Fibroblast of lung (primary cell): ENCODE measurements at regions not wholly inside any gene's neighbourhood (a gene's known extent, or its start where the extent isn't known, plus 50 kb on each side); places are given as distances from the start of the nearest gene placed in this dataset.

Source experiments
- EZH2 ChIP-seq: IDR thresholded peaks from 2 replicates; pipeline ENCODE4 v1.5.1; 2012; ENCODE audit warnings: low read length, control low read depth, mild to moderate bottlenecking; ENCODE audit errors: missing control alignments
- TF ChIP-seq, protein P1 (sequence below), 2 donors: IDR thresholded peaks in 1 of 2; conservative IDR thresholded peaks in 1 of 2; 1 replicate in 1 of 2; 2 replicates in 1 of 2; pipeline ENCODE4 v1.5.1; 2011 to 2012; ENCODE audit warnings: low read length in 2 of 2, control low read depth in 1 of 2, inconsistent platforms in 1 of 2, low read depth in 1 of 2, mild to moderate bottlenecking in 1 of 2

DNA sequence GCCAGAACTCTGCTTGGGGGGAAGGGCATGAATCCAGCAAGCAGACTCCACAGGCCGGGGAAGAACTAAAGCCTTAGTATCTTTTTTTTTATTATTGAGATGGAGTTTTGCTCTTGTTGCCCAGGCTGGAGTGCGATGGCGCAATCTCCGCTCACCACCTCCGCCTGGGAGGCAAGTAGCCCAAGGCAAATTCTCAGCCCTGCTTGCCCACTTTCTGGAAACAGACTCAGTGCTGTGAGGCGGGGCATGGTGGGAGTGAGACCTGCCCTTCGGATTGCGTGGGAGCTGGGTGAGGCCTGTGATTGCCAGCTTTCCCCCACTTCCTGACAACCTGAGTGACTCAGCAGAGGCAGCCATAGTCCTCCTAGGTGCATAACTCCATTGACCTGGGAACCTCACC is 348.8 kb downstream of the GASK1B start:
- TF ChIP-seq, protein P1, sequence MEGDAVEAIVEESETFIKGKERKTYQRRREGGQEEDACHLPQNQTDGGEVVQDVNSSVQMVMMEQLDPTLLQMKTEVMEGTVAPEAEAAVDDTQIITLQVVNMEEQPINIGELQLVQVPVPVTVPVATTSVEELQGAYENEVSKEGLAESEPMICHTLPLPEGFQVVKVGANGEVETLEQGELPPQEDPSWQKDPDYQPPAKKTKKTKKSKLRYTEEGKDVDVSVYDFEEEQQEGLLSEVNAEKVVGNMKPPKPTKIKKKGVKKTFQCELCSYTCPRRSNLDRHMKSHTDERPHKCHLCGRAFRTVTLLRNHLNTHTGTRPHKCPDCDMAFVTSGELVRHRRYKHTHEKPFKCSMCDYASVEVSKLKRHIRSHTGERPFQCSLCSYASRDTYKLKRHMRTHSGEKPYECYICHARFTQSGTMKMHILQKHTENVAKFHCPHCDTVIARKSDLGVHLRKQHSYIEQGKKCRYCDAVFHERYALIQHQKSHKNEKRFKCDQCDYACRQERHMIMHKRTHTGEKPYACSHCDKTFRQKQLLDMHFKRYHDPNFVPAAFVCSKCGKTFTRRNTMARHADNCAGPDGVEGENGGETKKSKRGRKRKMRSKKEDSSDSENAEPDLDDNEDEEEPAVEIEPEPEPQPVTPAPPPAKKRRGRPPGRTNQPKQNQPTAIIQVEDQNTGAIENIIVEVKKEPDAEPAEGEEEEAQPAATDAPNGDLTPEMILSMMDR (conservative IDR thresholded peaks at IDR 0.05 in 1 of 2, IDR thresholded peaks at IDR 0.05 in 1 of 2; ENCODE audit: low read depth in 1 of 2, low read length in 2 of 2) = no peak
- no peak for TF ChIP-seq EZH2
